Epithelial cell of proximal tubule (primary cell): ENCODE measurements at regions not wholly inside any gene's neighbourhood (a gene's known extent, or its start where the extent isn't known, plus 50 kb on each side); places are given as distances from the start of the nearest gene placed in this dataset.

Experiments
- DNase-seq: peaks from one replicate; pipeline ENCODE4 v3.0.0-alpha.2; 2011; ENCODE audit warnings: low read depth
- H3K4me3 ChIP-seq: 2 replicates; pipeline ENCODE4 v1.5.1; 2011; ENCODE audit warnings: low read depth, mild to moderate bottlenecking, low read length
- TF ChIP-seq, protein P1 (sequence below): conservative IDR thresholded peaks from 2 replicates; pipeline ENCODE4 v1.5.1; 2012; ENCODE audit warnings: low read depth, mild to moderate bottlenecking, low read length

DNA sequence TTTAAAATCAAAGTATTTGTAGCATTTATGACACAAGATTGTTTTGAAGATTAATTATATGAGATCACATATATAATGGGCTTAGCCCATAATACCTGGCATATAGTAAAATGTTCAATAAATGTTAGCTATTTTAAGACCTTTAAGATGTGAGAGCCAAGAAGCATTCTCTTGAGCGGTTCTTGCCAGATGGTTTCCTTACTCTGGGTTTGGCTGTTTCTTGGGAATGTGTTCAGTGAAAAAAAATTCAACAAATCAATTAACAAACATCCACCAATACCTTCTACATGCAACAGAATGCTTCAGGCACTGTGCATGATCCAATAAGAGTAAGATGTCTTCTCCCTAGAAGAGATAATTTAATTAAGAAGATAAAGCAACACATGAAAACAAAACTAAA is 230.4 kb downstream of the CMPK2 start:
- TF ChIP-seq, protein P1, sequence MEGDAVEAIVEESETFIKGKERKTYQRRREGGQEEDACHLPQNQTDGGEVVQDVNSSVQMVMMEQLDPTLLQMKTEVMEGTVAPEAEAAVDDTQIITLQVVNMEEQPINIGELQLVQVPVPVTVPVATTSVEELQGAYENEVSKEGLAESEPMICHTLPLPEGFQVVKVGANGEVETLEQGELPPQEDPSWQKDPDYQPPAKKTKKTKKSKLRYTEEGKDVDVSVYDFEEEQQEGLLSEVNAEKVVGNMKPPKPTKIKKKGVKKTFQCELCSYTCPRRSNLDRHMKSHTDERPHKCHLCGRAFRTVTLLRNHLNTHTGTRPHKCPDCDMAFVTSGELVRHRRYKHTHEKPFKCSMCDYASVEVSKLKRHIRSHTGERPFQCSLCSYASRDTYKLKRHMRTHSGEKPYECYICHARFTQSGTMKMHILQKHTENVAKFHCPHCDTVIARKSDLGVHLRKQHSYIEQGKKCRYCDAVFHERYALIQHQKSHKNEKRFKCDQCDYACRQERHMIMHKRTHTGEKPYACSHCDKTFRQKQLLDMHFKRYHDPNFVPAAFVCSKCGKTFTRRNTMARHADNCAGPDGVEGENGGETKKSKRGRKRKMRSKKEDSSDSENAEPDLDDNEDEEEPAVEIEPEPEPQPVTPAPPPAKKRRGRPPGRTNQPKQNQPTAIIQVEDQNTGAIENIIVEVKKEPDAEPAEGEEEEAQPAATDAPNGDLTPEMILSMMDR: no peak
- no peak overlapping the region for H3K4me3 ChIP-seq
- no peak for DNase-seq

DNA sequence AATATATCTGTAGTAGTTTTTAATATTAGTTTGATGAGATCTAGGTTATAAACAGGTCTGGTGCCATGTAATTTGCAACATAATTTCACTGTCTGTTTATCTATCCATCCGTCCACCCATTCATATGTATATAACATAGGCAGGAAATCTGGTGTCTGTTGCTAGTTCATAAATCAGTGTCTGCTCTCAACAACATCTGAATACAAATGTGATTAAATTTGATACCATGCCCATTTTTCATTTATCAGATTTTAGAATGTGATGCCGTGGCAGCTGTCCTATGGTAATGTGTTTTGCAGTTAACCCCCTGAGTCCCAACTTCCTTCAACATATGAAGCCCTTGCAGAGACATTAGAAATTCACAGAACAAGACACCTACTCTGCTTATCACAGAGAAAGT is 228.4 kb downstream of the CMPK2 start:
- DNase-seq: no peak
- TF ChIP-seq, protein P1: no peak
- H3K4me3 ChIP-seq: no peak overlapping the region

DNA sequence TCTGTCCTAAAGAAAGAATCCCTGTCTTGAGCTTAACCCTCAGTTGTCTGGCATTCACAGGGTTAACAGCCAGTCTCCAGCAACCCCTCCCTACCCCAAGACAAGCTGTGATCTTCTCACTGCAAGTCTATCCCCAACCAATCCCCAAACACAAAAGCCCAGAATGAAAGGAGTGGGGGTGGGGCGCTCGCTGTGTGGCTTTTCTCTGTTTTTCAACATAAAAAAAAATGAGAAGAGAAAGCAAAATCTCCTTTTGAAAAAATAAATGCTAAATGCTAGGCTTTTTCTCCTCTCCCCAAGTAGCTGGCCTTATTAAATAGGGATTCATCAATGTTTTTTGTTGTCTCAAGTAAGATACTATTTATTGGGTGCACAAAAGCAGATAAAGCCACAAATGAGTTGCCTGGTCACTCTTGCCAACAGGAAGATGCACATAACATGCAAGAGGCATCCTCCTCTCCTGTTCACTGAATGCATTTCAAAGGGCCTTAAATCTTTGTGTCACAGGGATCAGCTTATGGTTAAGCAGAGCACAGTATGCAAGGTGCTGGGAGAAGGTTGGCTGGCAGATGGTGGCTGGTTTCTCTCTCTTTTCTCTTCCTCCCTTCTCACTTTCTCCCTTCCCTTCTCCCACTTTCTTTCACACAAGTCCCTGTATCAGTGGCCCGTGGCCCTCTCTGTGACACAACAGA is 225.6 kb downstream of the CMPK2 start:
- TF ChIP-seq, protein P1: no peak
- DNase-seq: no peak
- H3K4me3 ChIP-seq: no peak overlapping the region

DNA sequence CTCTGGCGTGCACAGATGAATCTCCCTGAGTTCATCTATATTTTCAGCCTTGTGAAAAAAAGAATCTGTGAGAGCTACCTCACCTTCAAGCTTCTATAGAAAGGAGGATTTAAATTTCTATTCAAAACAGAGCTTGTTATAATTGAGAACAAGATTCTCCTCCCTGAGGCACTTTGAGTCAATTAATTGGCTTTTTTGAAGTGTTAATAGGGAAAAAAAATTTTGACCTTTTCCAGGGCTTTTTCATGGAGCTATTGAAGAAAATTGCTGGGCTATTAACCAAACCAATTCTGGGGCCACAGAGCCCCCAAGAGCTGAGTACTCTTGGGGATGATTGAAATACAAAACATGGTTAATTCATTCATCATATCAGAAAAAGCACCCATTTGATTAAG is 225.1 kb downstream of the CMPK2 start:
- DNase-seq: no peak
- H3K4me3 ChIP-seq: no peak overlapping the region
- TF ChIP-seq, protein P1: no peak

DNA sequence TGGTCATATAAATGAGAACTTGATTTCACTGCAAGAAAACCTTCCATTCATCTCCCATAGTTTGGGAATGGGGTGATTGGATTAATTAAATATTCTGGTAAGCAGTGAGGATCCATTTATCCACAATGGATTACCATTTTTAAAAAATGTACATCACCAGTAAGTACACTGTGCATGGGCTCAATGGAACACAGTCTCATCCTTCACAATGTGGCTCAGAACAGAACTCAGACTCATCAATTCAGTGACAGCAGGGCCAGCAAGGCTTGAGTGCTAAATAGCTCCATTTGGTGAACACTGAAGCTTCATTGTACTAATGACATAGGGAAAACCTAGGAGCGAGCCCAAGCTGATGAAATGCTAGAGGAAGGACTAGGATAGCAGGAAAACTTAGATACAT is 223.8 kb downstream of the CMPK2 start:
- H3K4me3 ChIP-seq: no peak overlapping the region
- DNase-seq: no peak
- TF ChIP-seq, protein P1: no peak

DNA sequence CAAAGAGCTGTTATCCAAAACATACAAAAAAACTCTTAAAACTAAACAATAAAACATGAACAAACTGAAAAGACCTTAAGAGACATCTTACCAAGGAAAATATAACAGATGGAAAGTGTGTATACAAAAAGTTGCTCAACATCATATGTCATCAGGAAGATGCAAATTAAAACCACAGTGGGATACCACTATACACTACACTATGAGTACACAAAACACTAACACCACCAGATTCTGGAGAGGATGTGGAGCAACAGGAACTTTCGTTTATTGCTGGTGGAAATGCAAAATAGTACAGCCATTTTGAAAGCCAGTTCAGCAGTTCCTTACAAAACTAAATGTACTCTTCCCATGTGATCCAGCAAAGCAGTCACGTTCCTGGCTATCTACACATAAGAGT is 221.4 kb downstream of the CMPK2 start:
- DNase-seq: no peak
- no peak overlapping the region for H3K4me3 ChIP-seq
- TF ChIP-seq, protein P1: no peak

DNA sequence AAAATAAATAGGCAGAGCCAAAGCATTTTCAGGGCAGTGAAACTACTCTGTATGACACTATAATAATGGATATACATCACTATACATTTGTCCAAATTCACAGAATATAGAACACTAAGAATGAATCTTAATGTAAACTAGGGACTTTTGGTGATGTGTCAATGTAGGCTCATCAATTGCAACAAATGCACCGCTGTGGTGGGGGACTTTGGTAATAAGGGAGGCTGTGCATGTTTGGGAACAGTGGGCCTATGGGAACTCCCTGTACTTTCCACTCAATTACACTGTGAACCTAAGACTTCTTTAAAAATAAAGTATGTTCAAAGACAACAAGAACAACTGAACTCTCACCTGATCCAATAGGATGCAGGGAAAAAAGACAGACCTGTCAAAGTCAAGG is 220.7 kb downstream of the CMPK2 start:
- TF ChIP-seq, protein P1: no peak
- H3K4me3 ChIP-seq: no peak overlapping the region
- DNase-seq: no peak
